Erythroblast (primary cell): ENCODE measurements at regions not wholly inside any gene's neighbourhood (a gene's known extent, or its start where the extent isn't known, plus 50 kb on each side); places are given as distances from the start of the nearest gene placed in this dataset.

ENCODE experiments used
- GATA1 ChIP-seq: IDR thresholded peaks from 2 replicates; pipeline ENCODE4 v1.6.1; 2011; ENCODE audit warnings: low read depth, mild to moderate bottlenecking, control low read depth, low read length, moderate library complexity
- POLR2A ChIP-seq: IDR thresholded peaks from 2 replicates; pipeline ENCODE4 v1.6.1; 2011; ENCODE audit warnings: mild to moderate bottlenecking, low read length

DNA sequence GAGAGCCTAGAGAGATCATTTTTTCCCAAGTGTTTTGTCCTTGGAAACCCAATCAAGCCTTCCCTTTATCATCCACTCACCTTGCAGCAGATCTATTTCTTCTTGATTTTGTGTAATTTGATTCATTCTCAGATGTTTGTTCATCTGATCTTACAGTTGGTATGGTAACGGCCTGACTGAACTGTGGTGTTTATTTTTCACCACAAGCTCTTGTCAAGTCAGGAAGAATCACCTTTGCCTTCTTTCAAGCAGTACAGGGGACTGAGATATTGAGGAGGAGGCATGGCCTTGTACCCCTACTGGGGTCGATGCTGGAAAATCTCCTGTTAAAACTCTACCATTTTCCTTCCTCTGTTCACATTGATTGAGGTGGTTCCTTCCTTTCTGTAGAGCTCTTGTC is 361.4 kb upstream of the CFAP20DC start:
- TF ChIP-seq POLR2A (no peak), GATA1 (no peak)
